ENCODE measurements at regions not wholly inside any gene's neighbourhood (a gene's known extent, or its start where the extent isn't known, plus 50 kb on each side); places are given as distances from the start of the nearest gene placed in this dataset.

DNA sequence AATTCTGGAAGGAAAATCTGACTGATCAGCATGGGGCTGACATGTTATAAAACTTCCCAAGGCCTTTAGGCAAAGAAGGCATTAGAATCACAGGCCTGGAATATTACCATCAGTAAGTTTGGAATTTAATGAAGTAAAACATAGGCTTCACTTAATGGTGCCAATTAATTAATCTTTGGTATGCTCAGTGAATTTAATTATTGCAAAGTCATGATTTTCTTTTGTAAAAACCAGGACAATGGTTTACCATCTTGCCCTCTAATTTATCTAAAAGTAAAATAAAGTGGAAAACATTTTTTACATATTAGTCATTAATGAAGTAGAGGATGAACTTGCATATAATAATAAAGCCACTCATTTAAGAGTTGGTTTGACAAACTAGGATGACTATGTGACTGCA lies 220.3 kb downstream of the SEC23IP start:
- no peaks in the 10 kb centered on the region for H3K36me3 ChIP-seq (ENCODE audit: insufficient read depth, low read length, poor library complexity, severe bottlenecking)
- H3K4me3 ChIP-seq (ENCODE audit: low read depth, low read length, poor library complexity, severe bottlenecking) = no peak overlapping the region
- H3K27ac ChIP-seq (ENCODE audit: low read depth, low read length, poor library complexity, severe bottlenecking) = no peak overlapping the region
- DNase-seq (ENCODE audit: low spot score) = no peak
- CTCF ChIA-PET = no interaction called here
- intact Hi-C loops (cut with micrococcal nuclease; ENCODE audit: unreplicated experiment) = no loop called here
- POLR2A ChIA-PET (ENCODE audit: low non-redundant PET) = no interaction called here
- BruUV-seq (replicated peaks) = no TSS peak
- H3K27me3 ChIP-seq (replicated peaks; ENCODE audit: insufficient read depth, low read depth, low read length, poor library complexity) = peaks cover 74% of the 10 kb centered on the region
- no peaks in the 10 kb centered on the region for H3K4me1 ChIP-seq (ENCODE audit: insufficient read depth, low read length, poor library complexity, severe bottlenecking)
- H3K9me3 ChIP-seq (ENCODE audit: low read depth, low read length, poor library complexity, severe bottlenecking) = no peaks in the 10 kb centered on the region
- TF ChIP-seq, protein P1, sequence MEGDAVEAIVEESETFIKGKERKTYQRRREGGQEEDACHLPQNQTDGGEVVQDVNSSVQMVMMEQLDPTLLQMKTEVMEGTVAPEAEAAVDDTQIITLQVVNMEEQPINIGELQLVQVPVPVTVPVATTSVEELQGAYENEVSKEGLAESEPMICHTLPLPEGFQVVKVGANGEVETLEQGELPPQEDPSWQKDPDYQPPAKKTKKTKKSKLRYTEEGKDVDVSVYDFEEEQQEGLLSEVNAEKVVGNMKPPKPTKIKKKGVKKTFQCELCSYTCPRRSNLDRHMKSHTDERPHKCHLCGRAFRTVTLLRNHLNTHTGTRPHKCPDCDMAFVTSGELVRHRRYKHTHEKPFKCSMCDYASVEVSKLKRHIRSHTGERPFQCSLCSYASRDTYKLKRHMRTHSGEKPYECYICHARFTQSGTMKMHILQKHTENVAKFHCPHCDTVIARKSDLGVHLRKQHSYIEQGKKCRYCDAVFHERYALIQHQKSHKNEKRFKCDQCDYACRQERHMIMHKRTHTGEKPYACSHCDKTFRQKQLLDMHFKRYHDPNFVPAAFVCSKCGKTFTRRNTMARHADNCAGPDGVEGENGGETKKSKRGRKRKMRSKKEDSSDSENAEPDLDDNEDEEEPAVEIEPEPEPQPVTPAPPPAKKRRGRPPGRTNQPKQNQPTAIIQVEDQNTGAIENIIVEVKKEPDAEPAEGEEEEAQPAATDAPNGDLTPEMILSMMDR (conservative IDR thresholded peaks at IDR 0.05; ENCODE audit: low read depth, low read length) = no peak
- no peak for TF ChIP-seq EZH2 (IDR thresholded peaks at IDR 0.05; ENCODE audit: borderline replicate concordance, low read depth, low read length, poor library complexity, severe bottlenecking)

DNA sequence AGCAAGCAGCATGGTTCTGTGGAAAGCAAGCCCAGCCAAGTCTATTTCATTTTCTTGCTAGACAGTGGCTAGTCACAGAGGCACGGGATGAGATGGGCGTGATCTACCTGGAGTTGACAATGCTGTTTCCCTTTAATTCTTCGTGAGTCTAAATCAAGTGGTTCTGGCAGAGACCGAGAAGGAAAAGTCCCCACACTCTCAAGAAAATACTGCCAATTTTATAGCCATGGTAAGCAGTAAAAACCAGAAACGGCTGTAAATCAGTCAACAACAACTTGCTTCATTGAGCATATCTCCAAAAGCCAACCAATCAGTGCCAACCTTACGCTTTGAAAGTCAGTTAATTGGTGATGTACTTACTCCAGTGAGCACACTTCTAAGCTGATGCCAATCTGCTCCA lies 223.4 kb downstream of the SEC23IP start:
- H3K4me1 ChIP-seq (ENCODE audit: insufficient read depth, low read length, poor library complexity, severe bottlenecking) = no peaks in the 10 kb centered on the region
- no peak overlapping the region for H3K4me3 ChIP-seq (ENCODE audit: low read depth, low read length, poor library complexity, severe bottlenecking)
- no peaks in the 10 kb centered on the region for H3K36me3 ChIP-seq (ENCODE audit: insufficient read depth, low read length, poor library complexity, severe bottlenecking)
- intact Hi-C loops (cut with micrococcal nuclease; ENCODE audit: unreplicated experiment) = no loop called here
- no peaks in the 10 kb centered on the region for H3K9me3 ChIP-seq (ENCODE audit: low read depth, low read length, poor library complexity, severe bottlenecking)
- peaks cover 79% of the 10 kb centered on the region for H3K27me3 ChIP-seq (replicated peaks; ENCODE audit: insufficient read depth, low read depth, low read length, poor library complexity)
- ChIA-PET POLR2A (ENCODE audit: low non-redundant PET) (no interaction called here), CTCF (no interaction called here)
- no peak for TF ChIP-seq EZH2 (IDR thresholded peaks at IDR 0.05; ENCODE audit: borderline replicate concordance, low read depth, low read length, poor library complexity, severe bottlenecking)
- TF ChIP-seq, protein P1 (conservative IDR thresholded peaks at IDR 0.05; ENCODE audit: low read depth, low read length) = no peak
- DNase-seq (ENCODE audit: low spot score) = no peak
- no TSS peak for BruUV-seq (replicated peaks)
- no peak overlapping the region for H3K27ac ChIP-seq (ENCODE audit: low read depth, low read length, poor library complexity, severe bottlenecking)

DNA sequence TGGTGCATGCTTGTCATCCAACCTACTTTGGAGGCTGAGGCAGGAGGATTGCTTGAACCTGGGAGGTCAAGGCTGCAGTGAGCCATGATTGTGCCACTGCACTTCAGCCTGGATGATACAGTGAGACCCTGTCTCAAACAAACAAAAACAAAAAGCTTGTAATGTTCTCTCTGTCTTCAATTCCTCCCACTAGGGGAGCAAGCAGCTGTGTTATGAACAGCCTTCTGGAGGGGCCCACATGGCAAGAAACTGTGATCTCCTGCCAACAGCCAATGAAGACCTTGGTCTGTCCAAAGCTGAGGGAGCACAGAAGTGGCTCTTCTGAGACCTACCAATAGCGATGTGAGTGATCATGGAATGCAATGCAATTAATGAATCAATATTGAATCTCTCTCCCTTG lies 229.2 kb downstream of the SEC23IP start:
- TF ChIP-seq, protein P1 (conservative IDR thresholded peaks at IDR 0.05; ENCODE audit: low read depth, low read length) = no peak
- no peak for TF ChIP-seq EZH2 (IDR thresholded peaks at IDR 0.05; ENCODE audit: borderline replicate concordance, low read depth, low read length, poor library complexity, severe bottlenecking)
- Histone ChIP-seq H3K27me3 (replicated peaks; ENCODE audit: insufficient read depth, low read depth, low read length, poor library complexity) (peaks cover 50% of the 10 kb centered on the region), H3K27ac (ENCODE audit: low read depth, low read length, poor library complexity, severe bottlenecking) (no peak overlapping the region), H3K36me3 (ENCODE audit: insufficient read depth, low read length, poor library complexity, severe bottlenecking) (no peaks in the 10 kb centered on the region), H3K9me3 (ENCODE audit: low read depth, low read length, poor library complexity, severe bottlenecking) (no peaks in the 10 kb centered on the region), H3K4me3 (ENCODE audit: low read depth, low read length, poor library complexity, severe bottlenecking) (no peak overlapping the region), H3K4me1 (ENCODE audit: insufficient read depth, low read length, poor library complexity, severe bottlenecking) (no peaks in the 10 kb centered on the region)
- intact Hi-C loops (cut with micrococcal nuclease; ENCODE audit: unreplicated experiment) = no loop called here
- ChIA-PET POLR2A (ENCODE audit: low non-redundant PET) (no interaction called here), CTCF (no interaction called here)
- DNase-seq (ENCODE audit: low spot score) = no peak
- BruUV-seq (replicated peaks) = no TSS peak
